GM18502 (cell line): ENCODE measurements at regions not wholly inside any gene's neighbourhood (a gene's known extent, or its start where the extent isn't known, plus 50 kb on each side); places are given as distances from the start of the nearest gene placed in this dataset.

ENCODE experiments used
- ATAC-seq: cut with Tn5 transposase; IDR thresholded peaks from one replicate; pipeline ENCODE4 v1.9.1; 2021; ENCODE audit warnings: mild to moderate bottlenecking; ENCODE audit not compliant: unreplicated experiment, poor library complexity

DNA sequence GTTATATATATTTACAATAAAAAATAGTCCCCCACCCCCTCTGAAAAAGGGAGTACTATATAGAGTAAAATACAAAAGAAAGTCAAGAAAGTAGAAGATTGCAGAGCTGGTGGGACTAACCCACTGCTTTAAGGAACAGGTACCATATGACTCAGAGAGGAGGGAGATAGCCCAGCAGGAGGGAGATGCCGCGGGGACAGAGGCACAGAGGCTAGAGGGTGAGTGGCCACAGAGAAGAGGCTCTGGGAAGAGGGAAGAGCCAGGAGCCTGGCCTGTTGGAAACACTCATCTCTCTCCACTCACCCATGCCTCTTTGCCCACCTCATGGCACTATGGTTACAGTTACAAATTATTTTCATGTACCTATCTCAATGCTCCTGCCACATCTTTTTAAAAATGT is 53.6 kb upstream of the LYVE1 start:
- ATAC-seq = no peak

DNA sequence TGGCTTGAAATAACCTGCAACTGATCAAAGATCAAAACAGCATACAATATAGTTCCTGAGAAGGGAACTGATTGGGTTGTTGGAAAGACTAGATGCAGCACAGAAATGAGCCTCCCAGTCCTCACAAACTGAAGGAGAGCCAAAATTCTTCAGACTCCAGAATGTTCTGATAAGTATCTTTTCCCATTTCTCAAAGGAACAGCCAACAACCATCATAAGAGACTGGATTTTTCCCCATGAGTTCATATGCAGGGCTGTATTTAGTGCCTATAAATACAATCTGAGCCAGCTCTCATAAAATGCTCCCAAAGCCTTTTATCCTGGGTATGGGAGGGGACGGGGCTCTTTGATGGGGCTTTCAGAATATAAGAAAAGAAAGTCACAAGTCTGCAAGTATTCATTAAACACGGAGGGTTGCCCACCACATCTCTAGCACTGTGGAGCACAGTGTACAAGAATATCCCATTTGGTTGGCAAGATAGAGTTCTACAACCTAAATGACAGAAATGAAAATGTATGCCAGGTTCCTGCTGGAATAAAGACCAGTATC is 50.7 kb upstream of the LYVE1 start:
- ATAC-seq = no peak

DNA sequence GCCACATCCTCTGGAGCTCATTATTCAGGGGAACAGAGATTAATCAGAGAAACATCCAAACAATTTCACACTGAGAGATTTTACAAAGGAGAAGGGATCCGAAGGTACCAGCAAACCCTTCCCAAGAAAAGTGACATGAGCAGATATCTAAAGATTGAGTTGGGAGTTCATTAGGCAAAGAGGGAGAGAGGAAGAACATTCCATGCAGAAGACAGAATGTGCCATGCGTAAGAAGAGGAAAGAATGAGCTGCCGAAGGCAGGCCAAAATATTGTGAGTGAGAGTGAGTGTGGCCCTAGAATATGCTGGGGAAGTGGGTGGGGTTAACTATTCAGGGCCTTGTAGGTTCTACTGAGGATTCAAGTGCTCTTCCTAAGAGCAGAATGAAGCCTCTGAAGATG is 50.0 kb upstream of the LYVE1 start:
- no peak for ATAC-seq
